Liver (tissue), 8 donors: ENCODE measurements at regions not wholly inside any gene's neighbourhood (a gene's known extent, or its start where the extent isn't known, plus 50 kb on each side); places are given as distances from the start of the nearest gene placed in this dataset.

ENCODE experiments used
- DNase-seq: peaks from one replicate; pipeline ENCODE4 v3.0.0-alpha.2; 2017; ENCODE audit warnings: low spot score
- H3K27ac ChIP-seq, 2 donors: one replicate each; pipeline ENCODE4 v1.7.0; 2013; ENCODE audit warnings: inconsistent platforms in 2 of 2, low read length in 2 of 2, control low read depth in 1 of 2, low read depth in 1 of 2, mild to moderate bottlenecking in 1 of 2
- H3K27me3 ChIP-seq, 4 donors: one replicate each; pipeline versions ENCODE4 v1.6.1 to v1.7.0; 2013; ENCODE audit warnings: low read length in 3 of 4, inconsistent platforms in 1 of 4, mild to moderate bottlenecking in 1 of 4, moderate library complexity in 1 of 4; ENCODE audit not compliant: control insufficient read depth in 4 of 4, insufficient read depth in 4 of 4
- H3K36me3 ChIP-seq, 4 donors: one replicate each; pipeline versions ENCODE4 v1.6.1 to v1.7.0; 2013; ENCODE audit warnings: low read length in 3 of 4, mild to moderate bottlenecking in 3 of 4, low read depth in 1 of 4, moderate library complexity in 1 of 4; ENCODE audit not compliant: control insufficient read depth in 4 of 4, insufficient read depth in 3 of 4
- H3K4me1 ChIP-seq, 4 donors: one replicate each; pipeline versions ENCODE4 v1.6.1 to v1.7.0; 2013; ENCODE audit warnings: low read length in 3 of 4, mild to moderate bottlenecking in 3 of 4, moderate library complexity in 1 of 4; ENCODE audit not compliant: control insufficient read depth in 4 of 4, insufficient read depth in 4 of 4
- H3K4me3 ChIP-seq, 3 donors: one replicate each; pipeline versions ENCODE4 v1.6.1 to v1.7.0; 2013; ENCODE audit warnings: low read length in 3 of 3, control low read depth in 1 of 3, low read depth in 1 of 3, mild to moderate bottlenecking in 1 of 3
- H3K9ac ChIP-seq, 2 donors: one replicate each; pipeline ENCODE4 v1.7.0; 2013; ENCODE audit warnings: low read length in 2 of 2, mild to moderate bottlenecking in 2 of 2, moderate library complexity in 2 of 2, control low read depth in 1 of 2, low read depth in 1 of 2
- H3K9me3 ChIP-seq, 4 donors: one replicate each; pipeline versions ENCODE4 v1.6.1 to v1.7.0; 2013; ENCODE audit warnings: low read length in 3 of 4; ENCODE audit not compliant: control insufficient read depth in 4 of 4
- ATF3 ChIP-seq: IDR thresholded peaks from 2 replicates; pipeline ENCODE4 v1.6.1; 2016; ENCODE audit warnings: antibody characterized with exemption
- CTCF ChIP-seq: fragments of 150-350 bp; IDR thresholded peaks from 2 replicates; pipeline ENCODE4 v1.5.1; 2017; ENCODE audit warnings: improper control_type of control experiment, low read depth, low read length; ENCODE audit not compliant: missing input control
- EGR1 ChIP-seq, 2 donors: IDR thresholded peaks; 2 replicates each; pipeline ENCODE4 v1.6.1; 2016 to 2018; ENCODE audit warnings: antibody characterized with exemption in 2 of 2, low read depth in 2 of 2
- FOXA1 ChIP-seq: IDR thresholded peaks from 2 replicates; pipeline ENCODE4 v1.6.1; 2016; ENCODE audit warnings: antibody characterized with exemption
- GABPA ChIP-seq, 2 donors: IDR thresholded peaks in 1 of 2; conservative IDR thresholded peaks in 1 of 2; 2 replicates each; pipeline ENCODE4 v1.6.1; 2016; ENCODE audit warnings: antibody characterized with exemption in 2 of 2, mild to moderate bottlenecking in 1 of 2, moderate library complexity in 1 of 2
- HNF4A ChIP-seq, 2 donors: conservative IDR thresholded peaks; 2 replicates each; pipeline ENCODE4 v1.6.1; 2016; ENCODE audit warnings: antibody characterized with exemption in 2 of 2, mild to moderate bottlenecking in 2 of 2
- HNF4G ChIP-seq: IDR thresholded peaks from 2 replicates; pipeline ENCODE4 v1.6.1; 2016; ENCODE audit warnings: antibody characterized with exemption
- JUND ChIP-seq, 2 donors: IDR thresholded peaks; 2 replicates each; pipeline ENCODE4 v1.6.1; 2016; ENCODE audit warnings: antibody characterized with exemption in 2 of 2
- MAX ChIP-seq: IDR thresholded peaks from 2 replicates; pipeline ENCODE4 v1.6.1; 2016; ENCODE audit warnings: antibody characterized with exemption
- NR2F2 ChIP-seq: IDR thresholded peaks from 2 replicates; pipeline ENCODE4 v1.6.1; 2016; ENCODE audit warnings: antibody characterized with exemption
- RAD21 ChIP-seq, 2 donors: IDR thresholded peaks; 2 replicates each; pipeline ENCODE4 v1.6.1; 2016; ENCODE audit warnings: antibody characterized with exemption in 2 of 2, mild to moderate bottlenecking in 2 of 2
- REST ChIP-seq: IDR thresholded peaks from 2 replicates; pipeline ENCODE4 v1.6.1; 2016; ENCODE audit warnings: antibody characterized with exemption, mild to moderate bottlenecking
- RXRA ChIP-seq, 2 donors: IDR thresholded peaks; 2 replicates each; pipeline ENCODE4 v1.6.1; 2017 to 2018; ENCODE audit warnings: antibody characterized with exemption in 2 of 2, mild to moderate bottlenecking in 1 of 2
- SP1 ChIP-seq: IDR thresholded peaks from 2 replicates; pipeline ENCODE4 v1.6.1; 2018; ENCODE audit warnings: antibody characterized with exemption, mild to moderate bottlenecking
- TAF1 ChIP-seq: conservative IDR thresholded peaks from 2 replicates; pipeline ENCODE4 v1.6.1; 2016; ENCODE audit warnings: antibody characterized with exemption, mild to moderate bottlenecking
- YY1 ChIP-seq: IDR thresholded peaks from 2 replicates; pipeline ENCODE4 v1.6.1; 2016; ENCODE audit warnings: antibody characterized with exemption, mild to moderate bottlenecking
- ZBTB33 ChIP-seq: IDR thresholded peaks from 2 replicates; pipeline ENCODE4 v1.6.1; 2016; ENCODE audit warnings: antibody characterized with exemption
- WGBS: extraction: QIAGEN DNeasy Blood & Tissue Kit; methylation state at CpG from one replicate; pipeline ENCODE4 v1.1.7; 2013; 5-methylcytosine and 5-hydroxymethylcytosine counted together
- donor health status: healthy.
- donor health status: healthy.
- donor health status: healthy.
- donor health status: healthy.
- donor health status: healthy.

- no peaks in the 10 kb centered on the region for H3K36me3 ChIP-seq
- no peak overlapping the region for H3K27ac ChIP-seq
- TF ChIP-seq CTCF: no peak
- no peak for TF ChIP-seq HNF4A (conservative IDR thresholded peaks at IDR 0.05)
- TF ChIP-seq SP1: no peak
- no peak for TF ChIP-seq HNF4G
- no peak for TF ChIP-seq YY1
- no peak for TF ChIP-seq GABPA (IDR thresholded peaks at IDR 0.05 in 1 of 2, conservative IDR thresholded peaks at IDR 0.05 in 1 of 2)
- TF ChIP-seq REST: no peak
- no peak for TF ChIP-seq ZBTB33
- no peak for TF ChIP-seq FOXA1
- no peak for TF ChIP-seq TAF1
- no peak for TF ChIP-seq JUND (IDR thresholded peaks at IDR 0.05)
- no peak for TF ChIP-seq RXRA (IDR thresholded peaks at IDR 0.05)
- TF ChIP-seq RAD21 (IDR thresholded peaks at IDR 0.05): no peak
- no peak for TF ChIP-seq ATF3
- no peak overlapping the region for H3K9ac ChIP-seq
- DNase-seq: no peak
- H3K27me3 ChIP-seq: peaks cover 1 to 10% (median 5%) of the 10 kb centered on the region in 4 donors
- H3K4me3 ChIP-seq: no peak overlapping the region
- WGBS: 91% methylated on average over 7 of the region's 7 CpGs
- H3K4me1 ChIP-seq: no peaks in the 10 kb centered on the region
- H3K9me3 ChIP-seq: no peaks in the 10 kb centered on the region
Observed at GRCh38 chr15:77825546-77825945, 192.8 kb upstream of the LINGO1 start.

- Histone ChIP-seq H3K9ac (no peak overlapping the region), H3K4me3 (no peak overlapping the region), H3K4me1 (peaks cover 0 to 3% (median 2%) of the 10 kb centered on the region in 4 donors), H3K27ac (no peak overlapping the region), H3K36me3 (no peaks in the 10 kb centered on the region), H3K9me3 (no peaks in the 10 kb centered on the region), H3K27me3 (peaks cover 5 to 13% (median 7%) of the 10 kb centered on the region in 4 donors)
- no peak for DNase-seq
- 82% methylated on average over 3 of the region's 3 CpGs for WGBS
- no peak for TF ChIP-seq EGR1 (IDR thresholded peaks at IDR 0.05; ENCODE audit: low read depth in 2 of 2)
- TF ChIP-seq ATF3: no peak
- no peak for TF ChIP-seq CTCF
- TF ChIP-seq JUND (IDR thresholded peaks at IDR 0.05): no peak
- TF ChIP-seq NR2F2: no peak
- TF ChIP-seq HNF4A (conservative IDR thresholded peaks at IDR 0.05): no peak
- TF ChIP-seq GABPA (IDR thresholded peaks at IDR 0.05 in 1 of 2, conservative IDR thresholded peaks at IDR 0.05 in 1 of 2): no peak
- TF ChIP-seq HNF4G: no peak
- no peak for TF ChIP-seq ZBTB33
- TF ChIP-seq MAX: no peak
- TF ChIP-seq FOXA1: no peak
- TF ChIP-seq RAD21 (IDR thresholded peaks at IDR 0.05): no peak
- TF ChIP-seq TAF1: no peak
Observed at GRCh38 chr15:77825252-77825542, 192.5 kb upstream of the LINGO1 start.
